NCI-H1436 treated with DMSO at 0.1 percent for 48 hours (cell line): ENCODE measurements at regions not wholly inside any gene's neighbourhood (a gene's known extent, or its start where the extent isn't known, plus 50 kb on each side); places are given as distances from the start of the nearest gene placed in this dataset.
"Not testable (repeated sequence)": the region's sequence is repeated elsewhere in the genome, so short reads cannot be mapped to it uniquely, and the experiment has no call there.

Source experiments
- DNase-seq: peaks from one replicate; lab custom pipeline; 2025; lab: John Stamatoyannopoulos, UW

- no peak for DNase-seq
Observed at GRCh38 chr5:112534067-112534583, 115.0 kb upstream of the EPB41L4A start.

DNA sequence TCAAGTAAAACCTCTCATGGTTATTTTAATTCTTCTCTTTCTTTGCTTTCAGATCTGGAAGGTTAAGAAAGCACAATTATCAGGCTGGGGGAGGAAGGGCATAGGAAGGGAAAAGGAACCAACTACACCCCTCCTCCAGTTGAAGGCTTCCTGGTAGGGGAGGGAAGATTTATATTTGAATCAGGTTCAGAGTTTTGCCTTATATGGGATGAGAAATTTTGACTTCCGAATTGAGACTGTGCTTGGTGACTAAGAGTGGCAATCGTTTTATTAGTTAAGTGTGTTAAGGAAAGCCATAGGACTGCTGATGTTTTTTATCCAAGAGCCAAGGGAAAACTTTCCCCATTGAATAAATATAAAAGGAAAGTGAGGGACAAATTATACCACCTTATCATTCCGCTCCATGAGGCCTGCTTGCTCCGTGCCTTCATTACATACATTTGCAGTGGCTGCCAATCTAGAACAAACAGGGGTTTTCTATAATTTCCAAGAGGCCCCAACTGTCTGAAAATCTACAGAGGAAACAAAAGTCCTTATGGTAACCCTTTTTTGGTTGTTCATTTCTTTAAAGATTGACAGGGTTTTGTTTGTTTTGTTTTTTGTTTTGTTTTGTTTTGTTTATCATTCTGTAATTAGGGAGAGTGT is 115.7 kb upstream of the EPB41L4A start:
- no peak for DNase-seq

DNA sequence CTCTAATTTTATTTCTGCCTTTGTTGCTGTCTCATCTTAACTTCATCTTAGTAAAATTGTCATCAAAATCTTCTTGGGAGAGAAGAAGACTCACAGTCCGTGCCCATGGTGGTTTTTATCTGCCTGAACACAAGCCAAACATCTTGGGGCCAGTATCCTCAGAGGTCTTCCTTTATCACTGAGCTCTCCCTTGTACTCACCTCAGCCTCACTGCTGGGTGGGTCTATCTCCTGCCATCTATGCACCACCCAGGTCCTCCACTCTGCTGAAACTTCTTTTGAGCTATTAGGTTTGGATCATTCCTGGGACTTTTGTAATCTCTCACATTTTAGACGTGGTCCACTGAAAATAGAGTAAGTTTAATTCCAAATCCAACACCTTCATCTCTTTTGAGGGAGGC is 116.3 kb upstream of the EPB41L4A start:
- no peak for DNase-seq

GRCh38 chr5:112544558-112544957 is 125.5 kb upstream of the EPB41L4A start:
- DNase-seq = not testable (repeated sequence)

DNA sequence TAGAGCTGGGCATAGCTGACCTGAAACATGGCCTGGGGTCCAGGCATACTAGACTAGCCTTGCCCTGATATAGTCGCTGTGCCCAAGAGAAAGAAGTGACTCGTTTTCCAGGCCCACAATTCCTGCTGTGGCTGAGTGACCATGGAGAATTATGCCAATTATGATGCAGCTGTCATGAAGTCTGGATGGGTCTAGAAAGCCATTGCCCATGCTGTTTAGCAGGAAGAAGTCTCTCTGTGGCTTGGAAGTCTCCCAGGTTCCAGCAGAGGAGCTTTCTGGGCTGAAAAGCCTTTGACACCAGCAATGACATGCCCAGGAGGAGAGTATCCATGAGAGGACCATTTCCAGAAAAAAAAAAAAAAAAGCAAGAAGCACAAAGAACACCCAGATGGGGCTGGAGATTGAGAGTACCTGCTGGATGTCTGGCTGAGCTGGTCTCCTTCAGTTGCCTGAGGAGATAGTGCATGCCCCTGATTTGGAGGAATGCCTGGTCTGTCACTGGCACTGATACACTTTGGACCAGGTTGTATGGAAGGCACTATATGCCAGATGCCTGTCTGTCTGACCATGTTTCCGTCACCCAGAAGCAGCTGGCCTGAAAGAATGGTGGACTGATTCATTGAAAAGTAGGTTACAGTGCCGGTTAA is 128.0 kb upstream of the EPB41L4A start:
- no peak for DNase-seq

DNA sequence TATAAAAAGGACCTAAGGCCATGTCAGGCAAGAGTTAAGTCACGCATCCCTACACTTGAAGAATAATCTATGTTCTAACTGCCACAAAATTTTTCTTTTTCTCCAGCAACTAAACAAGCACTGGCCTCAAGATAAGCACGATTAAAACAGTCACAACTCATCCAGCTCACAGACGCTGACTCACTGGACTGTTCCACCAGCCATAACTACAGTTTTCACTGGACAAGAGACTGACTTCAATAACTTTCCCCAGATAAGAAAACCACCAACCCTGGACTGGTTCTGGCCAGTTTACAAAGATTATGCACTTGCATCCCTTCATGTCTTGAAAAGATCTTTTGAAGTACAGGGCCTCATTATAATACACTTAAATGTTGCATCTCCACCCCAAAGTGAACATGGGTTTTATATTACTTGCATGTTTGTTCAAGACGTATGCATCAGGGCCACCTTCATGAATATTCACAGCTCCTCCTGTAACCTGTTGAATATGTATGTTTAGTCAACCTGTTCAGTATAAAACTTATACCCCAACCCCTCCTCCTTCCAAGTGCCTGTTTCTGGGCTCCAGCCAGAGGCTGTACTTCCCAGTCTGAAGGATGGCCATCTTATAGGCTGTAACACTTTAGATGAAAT is 129.3 kb upstream of the EPB41L4A start:
- DNase-seq = no peak

DNA sequence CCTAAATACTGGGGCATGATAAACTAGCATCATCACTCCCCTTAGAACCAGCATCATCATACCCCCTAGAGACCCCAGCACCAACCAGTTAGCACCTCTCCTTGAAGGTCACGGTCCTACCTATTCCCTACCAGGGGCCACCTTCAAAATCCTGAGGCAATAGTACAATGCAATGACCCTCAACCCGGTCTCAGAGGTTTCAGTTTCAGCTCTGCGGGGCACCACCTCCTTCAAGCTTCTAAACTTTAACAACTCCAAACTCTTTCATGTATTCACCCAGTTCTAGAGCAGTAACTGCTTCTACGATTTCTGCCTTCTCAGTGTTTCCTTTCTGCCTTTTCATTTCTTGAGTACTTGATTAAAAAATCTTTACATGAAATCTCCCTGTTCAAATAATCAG is 130.1 kb upstream of the EPB41L4A start:
- no peak for DNase-seq

- no peak for DNase-seq
Observed at GRCh38 chr5:112549605-112550166, 130.6 kb upstream of the EPB41L4A start.

- DNase-seq = peak; percentile 39
Observed at GRCh38 chr5:112551419-112552032, 132.4 kb upstream of the EPB41L4A start.

- no peak for DNase-seq
Observed at GRCh38 chr5:112552216-112552615, 133.1 kb upstream of the EPB41L4A start.

GRCh38 chr5:112552791-112553190 is 133.7 kb upstream of the EPB41L4A start:
- DNase-seq = no peak

DNA sequence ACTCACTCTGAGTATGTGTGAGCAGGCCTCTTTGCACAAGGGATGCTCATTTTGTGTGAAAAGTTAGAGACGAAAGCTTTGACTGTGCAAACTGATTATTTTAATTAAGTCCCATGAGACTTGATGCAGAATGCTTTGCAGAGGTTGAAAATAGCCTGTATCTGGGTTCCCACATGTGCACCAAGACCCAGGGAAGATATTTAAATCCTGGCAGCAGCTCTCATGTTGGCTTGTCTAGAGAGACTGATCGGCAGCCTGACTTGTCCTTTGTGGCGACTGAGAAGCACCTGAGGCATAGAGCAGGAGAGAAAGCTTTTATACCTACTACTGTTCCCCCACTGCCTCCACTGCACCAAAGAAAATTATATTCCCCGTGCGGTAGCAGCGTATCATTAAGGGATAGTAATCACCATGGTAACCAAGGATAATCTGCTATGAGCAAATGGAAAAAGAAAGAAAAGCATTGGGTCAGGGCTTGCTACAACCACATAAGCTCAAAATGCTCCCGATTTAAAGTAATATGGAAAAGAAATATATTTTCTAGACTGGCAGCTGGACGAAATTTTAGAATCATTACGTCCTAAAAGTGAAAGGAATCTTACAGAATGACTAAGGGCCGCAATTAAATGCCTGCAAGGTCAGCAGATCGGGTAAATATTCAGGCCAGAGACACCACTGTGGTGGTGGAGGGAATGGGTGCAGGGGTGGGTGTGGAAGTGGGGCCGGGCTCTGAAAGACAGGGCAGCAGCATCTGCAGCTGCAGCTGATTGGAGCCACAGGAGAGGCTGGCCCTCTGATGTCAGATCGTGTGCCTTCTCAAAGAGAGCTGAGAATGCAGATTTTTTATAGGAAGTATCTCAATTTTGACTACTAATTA is 135.3 kb upstream of the EPB41L4A start:
- DNase-seq = no peak

GRCh38 chr5:112555197-112555596 is 136.1 kb upstream of the EPB41L4A start:
- no peak for DNase-seq

DNA sequence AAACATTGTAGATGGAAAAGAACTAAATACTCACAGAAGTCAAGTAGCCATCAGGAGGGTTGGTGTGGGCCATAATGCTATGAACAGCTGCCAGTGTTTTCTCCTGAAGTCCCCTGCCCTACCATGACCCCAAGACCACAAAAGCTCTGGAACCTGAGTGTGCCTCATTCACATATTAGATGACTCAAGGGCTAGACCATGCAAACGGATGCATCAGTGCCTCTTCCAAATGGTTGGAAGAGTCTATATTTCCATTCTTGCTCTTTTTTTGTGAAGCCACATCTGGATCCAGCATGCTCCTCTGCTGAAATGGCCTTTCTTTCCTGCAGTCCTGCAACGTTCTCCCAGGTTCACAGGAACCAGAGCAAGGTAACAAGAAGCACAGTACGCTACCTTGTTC is 136.6 kb upstream of the EPB41L4A start:
- DNase-seq = no peak

DNA sequence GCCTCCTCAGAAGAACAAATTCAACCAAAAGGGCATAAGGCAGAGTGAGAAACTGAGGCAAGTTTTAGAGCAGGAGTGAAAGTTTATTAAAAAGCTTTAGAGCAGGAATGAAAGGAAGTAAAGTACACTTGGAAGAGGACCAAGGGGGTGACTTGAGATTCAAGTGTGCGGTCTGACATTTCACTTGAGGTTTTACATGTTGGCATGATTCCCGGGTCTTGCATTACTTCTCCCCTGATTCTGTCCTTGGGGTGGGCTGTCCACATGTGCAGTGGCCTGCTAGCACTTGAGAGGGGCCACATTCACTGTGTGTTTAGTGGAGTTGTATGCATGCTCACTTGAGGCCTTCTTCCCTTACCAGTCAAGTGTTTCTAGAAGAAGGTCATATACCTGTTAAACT is 140.4 kb upstream of the EPB41L4A start:
- not testable (repeated sequence) for DNase-seq

- DNase-seq = peak; percentile 52
Observed at GRCh38 chr5:112560371-112560770, 141.3 kb upstream of the EPB41L4A start.

- DNase-seq = no peak
Observed at GRCh38 chr5:112563169-112563826, 144.2 kb upstream of the EPB41L4A start.

DNA sequence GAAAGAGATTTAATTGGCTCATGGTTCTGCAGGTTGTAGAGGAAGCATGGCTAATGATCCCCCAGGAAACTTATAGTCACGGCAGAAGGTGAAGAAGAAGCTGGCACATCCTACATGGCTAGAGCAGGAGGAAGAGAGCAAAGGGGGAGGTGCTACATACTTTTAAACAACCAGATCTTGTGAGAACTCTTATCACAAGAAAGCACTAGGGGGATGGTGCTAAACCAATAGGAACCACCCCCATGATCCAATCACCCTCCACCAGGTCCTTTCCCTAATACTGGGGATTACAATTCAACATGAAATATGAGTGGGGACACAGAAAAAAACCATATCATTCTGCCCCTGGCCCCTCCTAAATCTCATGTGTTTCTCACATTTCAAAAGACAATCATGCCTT is 147.2 kb upstream of the EPB41L4A start:
- no peak for DNase-seq

GRCh38 chr5:112569596-112569995 is 150.5 kb upstream of the EPB41L4A start:
- DNase-seq = no peak

DNA sequence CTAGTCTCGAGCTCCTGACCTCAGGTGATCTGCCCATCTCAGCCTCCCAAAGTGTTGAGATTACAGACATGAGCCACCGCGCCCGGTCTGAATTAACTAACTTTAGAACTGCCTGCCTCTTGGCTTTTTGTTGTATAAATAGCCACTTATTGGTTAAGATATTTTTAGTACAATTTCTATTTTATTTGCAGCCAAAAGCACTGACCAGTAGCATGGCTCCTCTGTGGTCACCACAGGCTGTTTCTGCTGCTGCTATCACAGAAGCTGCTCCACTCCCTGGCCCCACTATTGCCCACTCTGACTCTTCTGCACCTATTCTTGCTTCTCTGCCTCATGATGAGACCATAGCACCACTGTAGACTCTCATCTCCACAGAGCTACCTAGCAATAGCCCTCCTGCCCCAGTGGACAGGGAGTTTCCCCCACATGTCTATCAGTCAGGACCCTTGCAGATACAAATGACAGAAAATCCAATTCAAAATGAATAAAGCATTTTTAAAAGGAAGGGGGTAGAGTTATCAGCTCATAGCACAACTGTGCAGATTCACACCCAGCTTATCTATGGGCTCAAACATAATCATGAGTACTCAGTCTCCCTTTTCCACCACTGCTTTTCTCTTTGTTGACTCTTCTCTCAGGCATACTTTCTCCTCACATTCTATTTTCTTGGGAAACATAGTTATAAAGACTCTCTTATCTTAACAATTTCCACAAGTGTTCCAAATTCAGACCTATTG is 151.8 kb upstream of the EPB41L4A start:
- no peak for DNase-seq
